Left ventricle myocardium inferior (tissue), 1 donor: ENCODE measurements at regions not wholly inside any gene's neighbourhood (a gene's known extent, or its start where the extent isn't known, plus 50 kb on each side); places are given as distances from the start of the nearest gene placed in this dataset.

Source experiments
- DNase-seq: peaks from one replicate; pipeline ENCODE4 v3.0.0-alpha.2; 2020
- H3K27ac ChIP-seq: fragments of 200-600 bp; replicated peaks from 2 replicates; pipeline ENCODE4 v1.8.0; 2021
- H3K27me3 ChIP-seq: fragments of 200-600 bp; 2 replicates; pipeline ENCODE4 v1.8.0; 2021; ENCODE audit warnings: low read depth
- H3K36me3 ChIP-seq: fragments of 200-600 bp; 2 replicates; pipeline ENCODE4 v1.8.0; 2021
- H3K4me1 ChIP-seq: fragments of 200-600 bp; 2 replicates; pipeline ENCODE4 v1.8.0; 2021
- H3K4me3 ChIP-seq: fragments of 200-600 bp; 2 replicates; pipeline ENCODE4 v1.8.0; 2021; ENCODE audit warnings: mild to moderate bottlenecking, moderate library complexity
- H3K9me3 ChIP-seq: fragments of 200-600 bp; replicated peaks from 2 replicates; pipeline ENCODE4 v1.8.0; 2021
- CTCF ChIP-seq: fragments of 200-600 bp; IDR thresholded peaks from 2 replicates; pipeline ENCODE4 v1.8.0; 2021; ENCODE audit warnings: antibody characterized with exemption, mild to moderate bottlenecking, borderline replicate concordance
- intact Hi-C: fragments of 100-400 bp; cut with micrococcal nuclease; formaldehyde crosslinking; loops from one replicate; pipeline ENCODE4 v1.11.0; 2022
- donor health status: DM: no; HTN: yes; CAD: no; lungs with severe emphysema.

- Histone ChIP-seq H3K9me3 (no peaks in the 10 kb centered on the region), H3K4me1 (peaks cover 54% of the 10 kb centered on the region), H3K36me3 (no peaks in the 10 kb centered on the region), H3K4me3 (no peak overlapping the region), H3K27ac (peak overlapping the region; percentile 62), H3K27me3 (no peaks in the 10 kb centered on the region)
- no peak for DNase-seq
- intact Hi-C loops = loop anchor here (10.0 kb wide), 2 partner anchors 283 to 543 kb away; partner anchors contain the start of gene ZFP36L2
- TF ChIP-seq CTCF = no peak
Observed at GRCh38 chr2:42941633-42942176, 149.3 kb upstream of the HAAO start.

- peaks cover 55% of the 10 kb centered on the region for H3K4me1 ChIP-seq
- no peak for DNase-seq
- intact Hi-C loops = loop anchor here (10.0 kb wide), 2 partner anchors 285 to 545 kb away; partner anchors contain the start of gene ZFP36L2
Observed at GRCh38 chr2:42939411-42940206, 147.2 kb upstream of the HAAO start.

DNA sequence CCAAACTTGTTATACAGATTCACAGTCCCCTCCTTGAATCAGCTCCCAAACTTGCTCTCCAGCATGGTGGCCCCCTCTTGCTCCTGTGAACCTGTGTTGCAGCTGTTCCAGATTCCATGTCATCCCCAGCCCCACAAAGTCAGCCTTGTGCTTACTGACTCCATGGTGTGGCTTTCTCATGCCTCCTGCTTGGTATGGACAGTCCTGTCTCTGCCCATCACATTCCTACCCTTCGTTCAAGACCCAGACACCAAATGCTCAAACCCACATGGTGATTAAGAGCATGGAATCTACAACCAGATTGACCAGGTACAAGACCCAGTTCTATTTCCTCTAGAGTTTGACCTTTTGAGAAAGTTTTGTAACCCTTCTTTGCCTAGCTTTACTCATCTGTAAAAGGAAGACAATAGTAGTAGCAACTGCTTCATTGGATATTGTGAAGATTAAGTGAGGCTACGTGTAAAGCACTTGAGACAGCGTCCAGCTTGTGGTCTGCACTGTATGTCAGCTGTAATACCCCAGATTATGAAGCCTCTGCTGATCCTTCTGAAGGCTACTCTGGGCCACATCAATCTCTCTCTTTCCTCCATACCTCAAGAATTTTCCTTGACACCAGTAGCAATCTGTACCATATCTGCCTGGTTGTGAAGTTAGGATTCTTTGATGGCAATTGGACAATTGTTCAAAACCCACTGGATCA is 146.4 kb upstream of the HAAO start:
- Histone ChIP-seq H3K27ac (peak overlapping the region; percentile 42), H3K9me3 (no peaks in the 10 kb centered on the region), H3K4me3 (no peak overlapping the region), H3K4me1 (peaks cover 63% of the 10 kb centered on the region), H3K36me3 (no peaks in the 10 kb centered on the region), H3K27me3 (no peaks in the 10 kb centered on the region)
- DNase-seq = no peak
- TF ChIP-seq CTCF = no peak
- intact Hi-C loops = no loop called here

More at GRCh38 chr2:42939411-42940206, 147.2 kb upstream of the HAAO start:
- Histone ChIP-seq H3K9me3 (no peaks in the 10 kb centered on the region), H3K4me3 (no peak overlapping the region), H3K27ac (peak overlapping the region; percentile 42), H3K36me3 (no peaks in the 10 kb centered on the region), H3K27me3 (no peaks in the 10 kb centered on the region)
- TF ChIP-seq CTCF = no peak

GRCh38 chr2:42937171-42937875 is 144.9 kb upstream of the HAAO start:
- no peak for TF ChIP-seq CTCF
- peak overlapping the region; percentile 64 for H3K27ac ChIP-seq
- H3K36me3 ChIP-seq = no peaks in the 10 kb centered on the region
- no peaks in the 10 kb centered on the region for H3K27me3 ChIP-seq
- no peak overlapping the region for H3K4me3 ChIP-seq
- H3K9me3 ChIP-seq = no peaks in the 10 kb centered on the region
- DNase-seq = no peak
- H3K4me1 ChIP-seq = peaks cover 75% of the 10 kb centered on the region
- intact Hi-C loops = no loop called here
